ENCODE measurements at regions not wholly inside any gene's neighbourhood (a gene's known extent, or its start where the extent isn't known, plus 50 kb on each side); places are given as distances from the start of the nearest gene placed in this dataset.

DNA sequence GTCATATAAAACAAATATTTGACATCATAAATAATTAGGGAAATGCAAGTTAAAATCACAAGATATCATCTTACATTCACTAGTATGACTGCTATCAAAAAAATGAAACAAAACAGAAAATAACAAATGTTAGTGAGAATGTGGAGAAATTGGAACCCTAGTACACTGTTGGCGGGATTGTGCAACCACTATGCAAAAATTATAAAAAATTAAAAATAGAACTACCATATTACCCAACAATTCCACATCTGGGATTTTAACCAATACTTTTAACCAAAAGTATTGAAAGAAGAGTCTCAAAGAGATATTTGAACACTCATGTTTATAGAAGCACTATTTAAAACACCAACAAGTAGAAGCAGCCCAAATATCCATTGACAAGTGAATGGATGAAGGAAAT is 797.2 kb upstream of the ADAMTS5 start:
- DNase-seq (ENCODE audit: extremely low read depth, insufficient read length): no peak
- H3K27me3 ChIP-seq (replicated peaks; ENCODE audit: control insufficient read depth, insufficient read depth, low read length): no peaks in the 10 kb centered on the region
- H3K36me3 ChIP-seq (ENCODE audit: control insufficient read depth, insufficient read depth, low read length): no peaks in the 10 kb centered on the region
- TF ChIP-seq CTCF (IDR thresholded peaks at IDR 0.05; ENCODE audit: insufficient read depth, low read length, poor library complexity, severe bottlenecking): no peak
- H3K4me3 ChIP-seq (replicated peaks; ENCODE audit: low read depth, low read length): no peak overlapping the region

DNA sequence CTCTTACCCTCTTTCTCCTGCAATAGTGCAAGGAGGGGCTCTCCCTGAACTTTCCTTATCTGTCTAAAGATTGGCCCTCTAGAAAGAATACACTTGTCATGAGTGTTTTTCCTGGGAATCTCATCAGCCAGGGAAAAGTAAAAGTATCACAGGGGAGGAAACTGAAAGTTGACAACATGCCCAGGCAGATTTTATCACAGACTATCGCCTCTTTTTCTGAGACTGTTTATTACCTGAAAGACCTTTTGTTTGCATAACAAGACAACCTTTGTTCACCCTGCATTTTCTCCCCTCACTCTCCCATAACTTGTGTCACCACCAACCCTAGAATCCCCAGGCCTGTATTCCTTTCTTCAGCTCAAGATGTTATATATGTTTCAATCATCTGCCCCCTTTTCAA is 794.7 kb upstream of the ADAMTS5 start:
- TF ChIP-seq CTCF (IDR thresholded peaks at IDR 0.05; ENCODE audit: insufficient read depth, low read length, poor library complexity, severe bottlenecking): no peak
- no peak overlapping the region for H3K4me3 ChIP-seq (replicated peaks; ENCODE audit: low read depth, low read length)
- no peak for DNase-seq (ENCODE audit: extremely low read depth, insufficient read length)

GRCh38 chr21:27759820-27760219 is 792.9 kb upstream of the ADAMTS5 start:
- no peak for TF ChIP-seq CTCF (IDR thresholded peaks at IDR 0.05; ENCODE audit: insufficient read depth, low read length, poor library complexity, severe bottlenecking)
- H3K4me3 ChIP-seq (replicated peaks; ENCODE audit: low read depth, low read length): no peak overlapping the region
- H3K27me3 ChIP-seq (replicated peaks; ENCODE audit: control insufficient read depth, insufficient read depth, low read length): no peaks in the 10 kb centered on the region
- no peak for DNase-seq (ENCODE audit: extremely low read depth, insufficient read length)
- H3K36me3 ChIP-seq (ENCODE audit: control insufficient read depth, insufficient read depth, low read length): no peaks in the 10 kb centered on the region

More for the DNA sequence above, 794.7 kb upstream of the ADAMTS5 start:
- Histone ChIP-seq H3K36me3 (ENCODE audit: control insufficient read depth, insufficient read depth, low read length) (no peaks in the 10 kb centered on the region), H3K27me3 (replicated peaks; ENCODE audit: control insufficient read depth, insufficient read depth, low read length) (no peaks in the 10 kb centered on the region)

DNA sequence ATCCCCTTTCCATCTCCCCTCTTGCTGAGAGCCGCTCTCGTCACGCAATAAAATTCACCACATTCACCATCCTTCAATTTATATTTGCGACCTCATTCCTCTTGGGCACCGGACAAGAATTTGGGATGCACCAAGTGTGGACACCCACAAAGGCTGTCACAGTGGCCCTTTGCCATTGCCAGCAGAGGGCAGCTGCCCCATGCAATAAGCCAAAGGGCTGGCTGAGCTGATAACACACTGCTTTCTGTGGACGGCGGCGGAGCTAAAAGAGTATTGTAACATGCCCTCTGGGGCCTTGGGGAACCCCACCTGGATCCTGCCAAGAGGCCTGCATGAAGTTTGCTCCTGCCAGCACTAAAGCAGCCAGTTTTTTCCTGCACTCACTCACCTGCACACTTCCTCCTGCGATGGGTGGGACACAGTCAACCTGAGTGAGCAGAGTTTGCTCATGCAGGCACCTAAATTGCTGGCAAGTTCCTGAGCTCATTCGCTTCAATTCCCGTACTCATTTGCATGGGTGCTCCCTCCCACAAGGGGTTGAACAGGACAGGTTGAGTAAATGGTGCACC is 792.3 kb upstream of the ADAMTS5 start:
- TF ChIP-seq CTCF (IDR thresholded peaks at IDR 0.05; ENCODE audit: insufficient read depth, low read length, poor library complexity, severe bottlenecking): no peak
- DNase-seq (ENCODE audit: extremely low read depth, insufficient read length): no peak
- H3K4me3 ChIP-seq (replicated peaks; ENCODE audit: low read depth, low read length): no peak overlapping the region
- no peaks in the 10 kb centered on the region for H3K36me3 ChIP-seq (ENCODE audit: control insufficient read depth, insufficient read depth, low read length)
- no peaks in the 10 kb centered on the region for H3K27me3 ChIP-seq (replicated peaks; ENCODE audit: control insufficient read depth, insufficient read depth, low read length)

DNA sequence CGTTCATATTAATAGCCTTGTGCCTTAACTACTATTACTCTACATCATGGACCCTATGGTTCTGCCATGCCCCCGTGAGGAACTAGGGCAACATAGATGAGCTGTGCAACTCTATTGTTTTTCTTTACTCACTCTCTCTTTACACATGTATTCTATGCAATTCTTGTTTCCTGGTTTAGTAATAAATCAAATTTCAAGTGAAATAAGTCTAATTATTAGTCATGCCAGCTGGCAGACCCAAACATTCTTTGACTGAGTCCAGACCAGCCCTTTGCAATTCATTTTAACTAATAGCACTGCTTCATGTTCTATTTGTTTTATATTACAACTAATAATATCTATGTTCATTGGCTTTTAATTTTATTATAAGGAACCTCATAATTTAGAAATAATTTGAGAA is 789.3 kb upstream of the ADAMTS5 start:
- H3K27me3 ChIP-seq (replicated peaks; ENCODE audit: control insufficient read depth, insufficient read depth, low read length): no peaks in the 10 kb centered on the region
- H3K36me3 ChIP-seq (ENCODE audit: control insufficient read depth, insufficient read depth, low read length): no peaks in the 10 kb centered on the region
- no peak for DNase-seq (ENCODE audit: extremely low read depth, insufficient read length)
- TF ChIP-seq CTCF (IDR thresholded peaks at IDR 0.05; ENCODE audit: insufficient read depth, low read length, poor library complexity, severe bottlenecking): no peak
- no peak overlapping the region for H3K4me3 ChIP-seq (replicated peaks; ENCODE audit: low read depth, low read length)

GRCh38 chr21:27743971-27744564 is 777.2 kb upstream of the ADAMTS5 start:
- DNase-seq (ENCODE audit: extremely low read depth, insufficient read length): no peak
- H3K36me3 ChIP-seq (ENCODE audit: control insufficient read depth, insufficient read depth, low read length): no peaks in the 10 kb centered on the region
- H3K27me3 ChIP-seq (replicated peaks; ENCODE audit: control insufficient read depth, insufficient read depth, low read length): no peaks in the 10 kb centered on the region
- no peak for TF ChIP-seq CTCF (IDR thresholded peaks at IDR 0.05; ENCODE audit: insufficient read depth, low read length, poor library complexity, severe bottlenecking)
- no peak overlapping the region for H3K4me3 ChIP-seq (replicated peaks; ENCODE audit: low read depth, low read length)
